Inferior parietal cortex (tissue), 1 donor: ENCODE measurements at regions not wholly inside any gene's neighbourhood (a gene's known extent, or its start where the extent isn't known, plus 50 kb on each side); places are given as distances from the start of the nearest gene placed in this dataset.
"Not testable (repeated sequence)": the region's sequence is repeated elsewhere in the genome, so short reads cannot be mapped to it uniquely, and the experiment has no call there.

Experiments
- DNase-seq: peaks from one replicate; pipeline ENCODE4 v3.0.0-alpha.2; 2016; ENCODE audit errors: extremely low spot score

- DNase-seq: peak; percentile 21
Observed at GRCh38 chr9:26240020-26240419, 561.8 kb upstream of the TUSC1 start.

- DNase-seq: no peak
Observed at GRCh38 chr9:26237256-26237655, 559.0 kb upstream of the TUSC1 start.

- DNase-seq: no peak
Observed at GRCh38 chr9:26234865-26235264, 556.6 kb upstream of the TUSC1 start.

DNA sequence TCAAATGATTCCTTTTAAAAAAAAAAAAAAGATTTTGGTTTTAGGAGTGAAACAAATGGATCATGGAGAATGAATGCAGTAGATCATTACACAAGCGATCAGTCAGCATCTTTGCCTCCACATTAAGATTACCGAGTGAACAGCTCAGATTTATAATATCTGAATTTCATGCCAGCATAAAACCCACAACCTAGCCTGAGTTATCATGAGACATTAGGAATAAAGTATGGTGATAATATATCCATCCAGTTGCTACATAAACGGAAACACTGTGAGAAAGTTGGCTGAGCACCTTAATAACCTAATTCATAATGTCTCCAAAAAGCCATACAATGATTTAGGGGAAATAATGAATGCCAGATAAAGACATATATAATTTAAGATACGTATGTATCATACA, 553.1 kb upstream of the TUSC1 start:
- DNase-seq: no peak

DNA sequence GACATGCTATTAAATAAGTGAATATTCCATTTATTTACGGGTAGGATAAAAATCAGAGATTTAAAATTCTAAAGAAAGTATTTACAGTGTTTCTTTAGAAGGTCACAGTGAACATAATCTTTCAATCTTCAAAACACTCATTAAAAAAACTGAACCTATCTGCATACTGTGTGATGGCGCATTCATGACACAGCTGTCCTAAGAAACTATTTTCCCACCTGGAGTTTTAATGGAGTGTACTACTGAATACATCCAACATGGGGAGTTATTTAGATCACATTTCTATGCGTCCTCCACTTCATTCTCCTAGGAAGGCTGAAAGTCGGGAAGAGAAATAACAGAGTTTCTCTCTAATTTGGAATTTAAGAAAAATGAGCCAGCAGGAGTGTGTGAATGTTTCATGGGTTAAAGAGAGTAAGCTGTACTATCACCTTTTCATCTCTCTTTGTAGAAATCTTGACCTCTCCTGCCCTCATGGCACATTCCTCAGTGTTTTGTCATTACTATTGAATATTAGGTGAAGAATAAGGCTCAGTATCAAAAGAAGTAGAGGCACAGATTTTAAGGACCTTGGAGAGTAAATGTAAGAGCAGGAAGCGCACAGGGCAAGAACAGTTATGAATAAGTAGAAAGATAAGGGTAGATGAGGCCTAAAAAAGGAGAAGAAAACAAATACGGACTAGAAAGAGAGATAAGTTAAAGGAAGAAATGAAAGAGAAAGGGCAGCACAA, 551.2 kb upstream of the TUSC1 start:
- no peak for DNase-seq

- no peak for DNase-seq
Observed at GRCh38 chr9:26228273-26228672, 550.0 kb upstream of the TUSC1 start.

- DNase-seq: no peak
Observed at GRCh38 chr9:26221290-26221689, 543.0 kb upstream of the TUSC1 start.

- no peak for DNase-seq
Observed at GRCh38 chr9:26220367-26220766, 542.1 kb upstream of the TUSC1 start.

GRCh38 chr9:26219961-26220360, 541.7 kb upstream of the TUSC1 start:
- DNase-seq: peak; percentile 59

- DNase-seq: no peak
Observed at GRCh38 chr9:26216702-26217101, 538.5 kb upstream of the TUSC1 start.

DNA sequence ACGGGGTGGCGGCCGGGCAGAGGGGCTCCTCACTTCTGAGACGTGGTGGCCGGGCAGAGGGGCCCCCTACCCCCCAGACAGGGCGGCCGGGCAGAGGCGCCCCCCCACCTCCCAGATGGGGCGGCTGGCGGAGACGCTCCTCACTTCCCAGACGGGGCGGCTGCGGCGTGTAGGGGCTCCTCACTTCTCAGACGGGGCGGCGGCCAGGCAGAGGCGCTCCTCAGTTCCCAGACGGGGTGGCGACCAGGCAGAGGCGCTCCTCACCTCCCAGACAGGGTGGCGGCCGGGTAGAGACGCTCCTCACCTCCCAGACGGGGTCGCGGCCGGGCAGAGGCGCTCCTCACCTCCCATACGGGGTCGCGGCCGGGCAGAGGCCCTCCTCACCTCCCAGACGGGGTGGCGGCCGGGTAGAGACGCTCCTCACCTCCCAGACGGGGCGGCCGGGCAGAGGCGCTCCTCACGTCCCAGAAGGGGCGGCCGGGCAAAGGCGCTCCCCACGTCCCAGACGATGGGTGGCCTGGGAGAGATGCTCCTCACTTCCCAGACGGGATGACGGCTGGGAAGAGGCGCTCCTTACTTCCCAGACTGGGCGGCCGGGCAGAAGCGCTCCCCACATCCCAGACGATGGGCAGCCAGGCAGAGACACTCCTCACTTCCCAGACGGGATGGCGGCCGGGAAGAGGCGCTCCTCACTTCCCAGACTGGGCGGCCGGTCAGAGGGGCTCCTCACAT, 536.6 kb upstream of the TUSC1 start:
- not testable (repeated sequence) for DNase-seq

- peak; percentile 68 for DNase-seq
Observed at GRCh38 chr9:26210338-26210851, 532.2 kb upstream of the TUSC1 start.

DNA sequence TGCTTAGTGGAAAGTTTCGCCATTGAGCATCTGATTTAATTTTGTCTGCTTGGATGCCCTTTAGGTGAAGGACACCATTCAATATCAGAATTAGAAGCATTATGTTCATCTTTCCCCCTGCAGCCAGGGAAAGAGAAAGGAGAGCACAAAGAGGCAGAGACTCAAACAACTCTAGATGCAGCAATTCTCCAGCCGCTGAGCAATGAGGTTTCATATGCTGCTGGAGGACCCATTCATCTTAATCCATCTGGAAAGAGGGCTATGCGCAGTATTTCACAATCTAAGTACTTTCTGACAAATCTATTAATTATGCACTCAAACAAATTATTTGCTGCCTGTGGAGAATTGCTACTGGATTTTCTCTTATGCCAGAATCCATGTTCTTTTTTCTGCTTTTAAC, 527.0 kb upstream of the TUSC1 start:
- no peak for DNase-seq

GRCh38 chr9:26193237-26193636, 515.0 kb upstream of the TUSC1 start:
- no peak for DNase-seq

GRCh38 chr9:26191711-26192110, 513.5 kb upstream of the TUSC1 start:
- no peak for DNase-seq

GRCh38 chr9:26181836-26182235, 503.6 kb upstream of the TUSC1 start:
- DNase-seq: no peak

GRCh38 chr9:26176628-26177027, 498.4 kb upstream of the TUSC1 start:
- DNase-seq: no peak

GRCh38 chr9:26175264-26175663, 497.0 kb upstream of the TUSC1 start:
- DNase-seq: no peak

- DNase-seq: no peak
Observed at GRCh38 chr9:26172301-26172700, 494.1 kb upstream of the TUSC1 start.

DNA sequence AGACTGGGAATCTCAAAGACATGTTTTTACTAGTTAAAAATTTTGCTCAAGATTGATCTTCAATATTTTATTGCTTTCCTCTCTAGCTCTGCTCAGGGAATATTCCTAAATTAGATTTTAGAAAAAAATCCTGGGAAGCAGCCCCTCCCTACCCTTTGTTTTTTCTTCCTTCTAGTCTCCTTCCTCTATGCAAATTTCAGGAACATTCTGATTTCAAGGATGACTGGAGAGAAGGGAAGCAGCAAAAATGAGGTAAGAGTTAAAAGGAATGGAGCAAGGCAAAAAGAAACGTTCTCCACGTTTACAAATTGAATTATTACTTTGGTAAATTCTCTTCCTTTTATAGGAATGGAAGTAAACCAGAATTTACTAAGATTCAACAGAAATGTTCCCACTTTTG, 493.4 kb upstream of the TUSC1 start:
- DNase-seq: no peak

- no peak for DNase-seq
Observed at GRCh38 chr9:26170190-26170589, 491.9 kb upstream of the TUSC1 start.

DNA sequence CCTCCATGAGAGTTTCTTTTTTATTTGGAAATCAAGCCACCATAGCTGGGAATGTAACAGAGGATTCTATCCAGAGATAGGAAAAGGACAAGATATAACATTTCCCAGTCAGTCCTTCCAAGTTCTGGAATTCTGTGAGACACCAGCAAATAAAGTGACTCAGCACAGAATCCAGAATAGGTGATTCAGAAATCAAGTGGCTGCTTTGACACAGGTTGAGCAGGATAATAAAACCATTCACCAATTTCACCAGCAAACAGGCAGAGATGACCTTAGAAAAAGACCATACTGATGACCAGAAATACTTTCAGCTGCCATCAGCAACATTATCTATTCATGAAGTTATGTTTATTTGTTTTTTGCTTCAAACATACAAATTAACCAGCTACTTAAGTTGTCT, 491.5 kb upstream of the TUSC1 start:
- no peak for DNase-seq

- DNase-seq: no peak
Observed at GRCh38 chr9:26166537-26166936, 488.3 kb upstream of the TUSC1 start.
